ENCODE measurements at regions not wholly inside any gene's neighbourhood (a gene's known extent, or its start where the extent isn't known, plus 50 kb on each side); places are given as distances from the start of the nearest gene placed in this dataset.

GRCh38 chr11:8340296-8340695, 76.6 kb upstream of the LMO1 start:
- no peak for DNase-seq (ENCODE audit: low read depth in 2 of 2)

- no peak for DNase-seq (ENCODE audit: low read depth in 2 of 2)
These were observed 75.9 kb upstream of the LMO1 start for GRCh38 chr11:8339592-8340022.

- DNase-seq (ENCODE audit: low read depth in 2 of 2), result peak; percentile 12 to 38
These were observed 74.5 kb upstream of the LMO1 start for GRCh38 chr11:8338138-8338537.

GRCh38 chr11:8337130-8337795, 73.6 kb upstream of the LMO1 start:
- DNase-seq (ENCODE audit: low read depth in 2 of 2), result no peak

- no peak for DNase-seq (ENCODE audit: low read depth in 2 of 2)
These were observed 72.9 kb upstream of the LMO1 start for GRCh38 chr11:8336356-8337129.

- DNase-seq (ENCODE audit: low read depth in 2 of 2), result no peak
These were observed 72.0 kb upstream of the LMO1 start for GRCh38 chr11:8335683-8336082.

- no peak for DNase-seq (ENCODE audit: low read depth in 2 of 2)
These were observed 71.5 kb upstream of the LMO1 start for GRCh38 chr11:8335186-8335585.

- DNase-seq (ENCODE audit: low read depth in 2 of 2), result no peak
These were observed 70.2 kb upstream of the LMO1 start for GRCh38 chr11:8333811-8334401.

GRCh38 chr11:8333376-8333775, 69.7 kb upstream of the LMO1 start:
- DNase-seq (ENCODE audit: low read depth in 2 of 2), result no peak

- DNase-seq (ENCODE audit: low read depth in 2 of 2), result no peak
These were observed 69.2 kb upstream of the LMO1 start for GRCh38 chr11:8332891-8333290.

- DNase-seq (ENCODE audit: low read depth in 2 of 2), result no peak
These were observed 68.5 kb upstream of the LMO1 start for GRCh38 chr11:8332196-8332595.

GRCh38 chr11:8331767-8332166, 68.1 kb upstream of the LMO1 start:
- DNase-seq (ENCODE audit: low read depth in 2 of 2), result no peak

- DNase-seq (ENCODE audit: low read depth in 2 of 2), result no peak
These were observed 67.2 kb upstream of the LMO1 start for GRCh38 chr11:8330896-8331295.

GRCh38 chr11:8330404-8330803, 66.7 kb upstream of the LMO1 start:
- no peak for DNase-seq (ENCODE audit: low read depth in 2 of 2)

- DNase-seq (ENCODE audit: low read depth in 2 of 2), result no peak
These were observed 66.2 kb upstream of the LMO1 start for GRCh38 chr11:8329847-8330361.

GRCh38 chr11:8329336-8329735, 65.7 kb upstream of the LMO1 start:
- no peak for DNase-seq (ENCODE audit: low read depth in 2 of 2)

GRCh38 chr11:8328848-8329330, 65.2 kb upstream of the LMO1 start:
- peak; percentile 59 to 77 for DNase-seq (ENCODE audit: low read depth in 2 of 2)

GRCh38 chr11:8328231-8328794, 64.6 kb upstream of the LMO1 start:
- DNase-seq (ENCODE audit: low read depth in 2 of 2), result no peak

- DNase-seq (ENCODE audit: low read depth in 2 of 2), result no peak
These were observed 64.1 kb upstream of the LMO1 start for GRCh38 chr11:8327761-8328192.

GRCh38 chr11:8326337-8326736, 62.7 kb upstream of the LMO1 start:
- DNase-seq (ENCODE audit: low read depth in 2 of 2), result no peak

- DNase-seq (ENCODE audit: low read depth in 2 of 2), result no peak
These were observed 62.1 kb upstream of the LMO1 start for GRCh38 chr11:8325591-8326304.

Data from dermis microvascular lymphatic vessel endothelial cell (primary cell).